SU-DHL-6 (cell line): ENCODE measurements at regions not wholly inside any gene's neighbourhood (a gene's known extent, or its start where the extent isn't known, plus 50 kb on each side); places are given as distances from the start of the nearest gene placed in this dataset.

ENCODE experiments used
- H2AFZ ChIP-seq: fragments of 200-600 bp; sonication (generic); 2 replicates; pipeline ENCODE4 v1.6.1; 2014; ENCODE audit warnings: low read depth, mild to moderate bottlenecking, moderate library complexity, mixed read lengths, antibody characterized with exemption, low read length; ENCODE audit not compliant: severe bottlenecking
- H3F3A ChIP-seq: fragments of 200-600 bp; shearing (Covaris generic); 2 replicates; pipeline ENCODE4 v1.6.0; 2016; ENCODE audit warnings: antibody characterized with exemption, mild to moderate bottlenecking; ENCODE audit not compliant: insufficient read depth
- H3K27ac ChIP-seq: fragments of 200-600 bp; sonication (generic); 2 replicates; pipeline ENCODE4 v1.5.1; 2016; ENCODE audit warnings: low read depth, mild to moderate bottlenecking, low read length, moderate library complexity, mixed read lengths
- H3K27me3 ChIP-seq: fragments of 200-600 bp; sonication (generic), shearing (Covaris generic); 2 replicates; pipeline ENCODE4 v1.6.0; 2014; ENCODE audit warnings: mild to moderate bottlenecking, low read length
- H3K36me3 ChIP-seq: fragments of 200-600 bp; sonication (generic); 2 replicates; pipeline ENCODE4 v1.6.1; 2014; ENCODE audit warnings: mild to moderate bottlenecking, low read length, mixed read lengths
- H3K4me2 ChIP-seq: fragments of 300-600, 200-600 bp; shearing (Covaris generic), sonication (generic); 2 replicates; pipeline ENCODE4 v1.6.0; 2014; ENCODE audit warnings: low read length, low read depth, mild to moderate bottlenecking; ENCODE audit not compliant: poor library complexity, severe bottlenecking
- H3K4me3 ChIP-seq: fragments of 200-600 bp; sonication (generic); 2 replicates; pipeline ENCODE4 v1.5.1; 2014; ENCODE audit warnings: antibody characterized with exemption, low read length, mild to moderate bottlenecking, mixed read lengths; ENCODE audit not compliant: insufficient read depth, poor library complexity, severe bottlenecking
- H3K79me2 ChIP-seq: fragments of 200-600 bp; sonication (generic); 2 replicates; pipeline ENCODE4 v1.6.1; 2014; ENCODE audit warnings: mild to moderate bottlenecking, low read length, moderate library complexity; ENCODE audit not compliant: insufficient read depth
- H3K9ac ChIP-seq: fragments of 200-600 bp; sonication (generic); 2 replicates; pipeline ENCODE4 v1.7.0; 2014; ENCODE audit warnings: mild to moderate bottlenecking, low read length
- H3K9me2 ChIP-seq: fragments of 200-600 bp; sonication (generic); replicated peaks from 2 replicates; pipeline ENCODE4 v1.6.1; 2014; ENCODE audit warnings: low read length; ENCODE audit not compliant: insufficient read depth
- H3K9me3 ChIP-seq: fragments of 200-600 bp; sonication (generic); 2 replicates; pipeline ENCODE4 v1.6.1; 2014; ENCODE audit warnings: low read length, mixed read lengths; ENCODE audit not compliant: insufficient read depth
- H4K20me1 ChIP-seq: fragments of 200-600 bp; sonication (generic); 2 replicates; pipeline ENCODE4 v1.6.1; 2014; ENCODE audit warnings: low read depth, mild to moderate bottlenecking, antibody characterized with exemption, low read length, moderate library complexity, mixed read lengths
- CTCF ChIP-seq: fragments of 200-600 bp; sonication (generic); IDR thresholded peaks from one replicate; pipeline ENCODE4 v1.5.1; 2017; ENCODE audit warnings: antibody characterized with exemption, mild to moderate bottlenecking, low read length, moderate library complexity; ENCODE audit not compliant: insufficient read depth, poor library complexity, severe bottlenecking
- EZH2phosphoT487 ChIP-seq: fragments of 200-600 bp; sonication (generic), shearing (Covaris generic); conservative IDR thresholded peaks from 2 replicates; pipeline ENCODE4 v1.6.1; 2018; ENCODE audit warnings: mild to moderate bottlenecking, antibody characterized with exemption, low read length, moderate library complexity, mixed read lengths

DNA sequence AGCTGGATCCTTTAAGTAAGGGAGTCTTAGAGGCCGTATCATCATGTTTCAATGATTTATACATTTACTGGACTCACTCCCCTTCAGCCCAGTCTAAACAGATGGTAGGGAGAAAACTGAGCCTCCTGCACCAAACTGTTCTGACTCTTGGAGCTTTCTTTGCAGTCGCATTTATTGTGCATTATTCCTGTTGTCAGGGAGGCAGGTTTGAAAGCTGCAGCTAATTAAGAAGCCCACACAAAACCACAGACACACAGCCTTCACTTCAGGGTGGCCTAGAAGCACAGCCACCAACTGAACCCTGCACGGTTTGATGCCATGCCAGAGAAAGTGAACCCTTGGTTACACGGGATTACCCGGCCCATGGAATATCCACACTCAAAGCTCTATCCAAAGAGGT is 911.0 kb downstream of the UQCRFS1 start:
- no peaks in the 10 kb centered on the region for H3K36me3 ChIP-seq
- no peaks in the 10 kb centered on the region for H3K9me2 ChIP-seq
- no peaks in the 10 kb centered on the region for H3K9me3 ChIP-seq
- H3K79me2 ChIP-seq = no peaks in the 10 kb centered on the region
- no peaks in the 10 kb centered on the region for H3F3A ChIP-seq
- no peak overlapping the region for H2AFZ ChIP-seq
- no peak overlapping the region for H3K9ac ChIP-seq
- H3K4me3 ChIP-seq = no peak overlapping the region
- H4K20me1 ChIP-seq = no peaks in the 10 kb centered on the region
- no peak overlapping the region for H3K27ac ChIP-seq
- no peaks in the 10 kb centered on the region for H3K27me3 ChIP-seq
- no peak overlapping the region for H3K4me2 ChIP-seq
- no peak for TF ChIP-seq CTCF
- TF ChIP-seq EZH2phosphoT487 = no peak

- Histone ChIP-seq H3K27me3 (no peaks in the 10 kb centered on the region), H3K79me2 (no peaks in the 10 kb centered on the region), H3K9me3 (no peaks in the 10 kb centered on the region), H3K4me2 (no peak overlapping the region), H3F3A (no peaks in the 10 kb centered on the region), H4K20me1 (no peaks in the 10 kb centered on the region), H3K27ac (no peak overlapping the region), H3K36me3 (no peaks in the 10 kb centered on the region), H3K4me3 (no peak overlapping the region), H3K9me2 (no peaks in the 10 kb centered on the region), H3K9ac (no peak overlapping the region), H2AFZ (no peak overlapping the region)
- TF ChIP-seq CTCF (no peak), EZH2phosphoT487 (no peak)
Observed at GRCh38 chr19:28301463-28301862, 911.5 kb downstream of the UQCRFS1 start.

GRCh38 chr19:28299649-28300048 is 913.3 kb downstream of the UQCRFS1 start:
- H3K4me2 ChIP-seq = no peak overlapping the region
- no peak for TF ChIP-seq CTCF
- no peak for TF ChIP-seq EZH2phosphoT487
- no peaks in the 10 kb centered on the region for H4K20me1 ChIP-seq
- H3K36me3 ChIP-seq = no peaks in the 10 kb centered on the region
- no peaks in the 10 kb centered on the region for H3K9me2 ChIP-seq
- no peak overlapping the region for H3K4me3 ChIP-seq
- H3K79me2 ChIP-seq = no peaks in the 10 kb centered on the region
- no peak overlapping the region for H3K27ac ChIP-seq
- no peaks in the 10 kb centered on the region for H3K27me3 ChIP-seq
- no peak overlapping the region for H3K9ac ChIP-seq
- no peaks in the 10 kb centered on the region for H3K9me3 ChIP-seq
- H2AFZ ChIP-seq = no peak overlapping the region
- no peaks in the 10 kb centered on the region for H3F3A ChIP-seq
